ENCODE measurements at regions not wholly inside any gene's neighbourhood (a gene's known extent, or its start where the extent isn't known, plus 50 kb on each side); places are given as distances from the start of the nearest gene placed in this dataset.

- Histone ChIP-seq H3K27ac (no peak overlapping the region), H3K4me3 (no peak overlapping the region)
- no peak for DNase-seq (ENCODE audit: low spot score)
- TF ChIP-seq CTCF (IDR thresholded peaks at IDR 0.05), result no peak
These were observed 1362.5 kb upstream of the PABPC4L start for GRCh38 chr4:135564090-135564489.

DNA sequence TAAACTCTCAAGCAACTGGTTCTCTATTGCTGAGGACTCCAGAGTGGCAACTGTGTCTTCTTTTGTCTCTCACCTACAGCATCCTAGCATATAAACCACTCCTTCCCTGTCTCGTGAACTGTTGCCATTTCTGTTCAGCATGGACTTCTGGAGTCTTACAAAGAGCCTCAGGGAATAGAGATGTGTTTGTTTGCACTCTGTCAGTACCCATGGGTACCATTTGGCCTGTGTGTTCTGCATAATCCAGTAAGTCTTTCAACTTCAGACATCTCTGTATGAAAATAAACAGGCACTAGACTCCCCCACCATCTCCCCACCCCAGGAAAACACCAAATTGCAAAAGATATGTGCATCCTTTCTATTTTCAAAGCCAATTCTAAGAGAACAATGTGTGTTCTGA, 1351.6 kb upstream of the PABPC4L start:
- Histone ChIP-seq H3K27ac (no peak overlapping the region), H3K4me3 (no peak overlapping the region)
- no peak for TF ChIP-seq CTCF (IDR thresholded peaks at IDR 0.05)
- no peak for DNase-seq (ENCODE audit: low spot score)

DNA sequence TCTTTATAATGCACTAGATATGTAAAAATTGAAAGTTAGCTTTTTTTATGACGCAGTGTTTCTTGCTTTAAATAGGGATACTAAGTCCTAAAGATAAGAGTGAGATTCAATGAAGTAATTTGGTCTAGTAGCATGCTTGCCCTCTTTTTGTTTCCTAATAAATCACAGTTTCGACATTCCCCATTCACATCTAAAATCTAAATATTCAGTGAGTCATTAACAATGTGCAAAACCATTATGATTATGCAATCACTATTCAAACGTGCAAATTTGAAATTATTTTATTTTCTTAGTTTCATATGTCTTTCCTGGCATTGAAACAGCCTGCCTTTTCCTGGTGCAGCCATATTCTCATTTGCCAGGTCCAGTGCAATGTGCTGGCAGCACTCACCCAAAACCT, 1350.5 kb upstream of the PABPC4L start:
- no peak overlapping the region for H3K4me3 ChIP-seq
- TF ChIP-seq CTCF (IDR thresholded peaks at IDR 0.05), result no peak
- DNase-seq (ENCODE audit: low spot score), result no peak
- H3K27ac ChIP-seq, result no peak overlapping the region

GRCh38 chr4:135548711-135549110, 1347.1 kb upstream of the PABPC4L start:
- no peak overlapping the region for H3K4me3 ChIP-seq
- H3K27ac ChIP-seq, result no peak overlapping the region
- DNase-seq (ENCODE audit: low spot score), result no peak
- no peak for TF ChIP-seq CTCF (IDR thresholded peaks at IDR 0.05)

- DNase-seq (ENCODE audit: low spot score), result no peak
- no peak overlapping the region for H3K4me3 ChIP-seq
- TF ChIP-seq CTCF (IDR thresholded peaks at IDR 0.05), result no peak
These were observed 1344.2 kb upstream of the PABPC4L start for GRCh38 chr4:135545616-135546317.

GRCh38 chr4:135538698-135539097, 1337.1 kb upstream of the PABPC4L start:
- no peak overlapping the region for H3K4me3 ChIP-seq
- no peak for DNase-seq (ENCODE audit: low spot score)
- no peak overlapping the region for H3K27ac ChIP-seq
- no peak for TF ChIP-seq CTCF (IDR thresholded peaks at IDR 0.05)

More at GRCh38 chr4:135545616-135546317, 1344.2 kb upstream of the PABPC4L start:
- no peak overlapping the region for H3K27ac ChIP-seq

GRCh38 chr4:135533053-135533452, 1331.5 kb upstream of the PABPC4L start:
- no peak for DNase-seq (ENCODE audit: low spot score)
- Histone ChIP-seq H3K4me3 (no peak overlapping the region), H3K27ac (no peak overlapping the region)
- TF ChIP-seq CTCF (IDR thresholded peaks at IDR 0.05), result no peak

Measured in coronary artery (tissue), 2 donors.